ENCODE measurements at regions not wholly inside any gene's neighbourhood (a gene's known extent, or its start where the extent isn't known, plus 50 kb on each side); places are given as distances from the start of the nearest gene placed in this dataset.

- TF ChIP-seq EZH2phosphoT487 (IDR thresholded peaks at IDR 0.05) (no peak), EZH2 (IDR thresholded peaks at IDR 0.05) (no peak)
Measured at GRCh38 chr1:213793482-213794067, 194.2 kb upstream of the PROX1 start.

Data from neural progenitor cell (in vitro differentiated cells).